CD4-positive, alpha-beta memory T cell (primary cell): ENCODE measurements at regions not wholly inside any gene's neighbourhood (a gene's known extent, or its start where the extent isn't known, plus 50 kb on each side); places are given as distances from the start of the nearest gene placed in this dataset.

Source experiments
- CTCF ChIA-PET: fragments of 350-600 bp; sonication (Branson Sonifier 250); formaldehyde crosslinking; loops from one replicate; lab custom pipeline; 2021; ENCODE audit warnings: inconsistent platforms; ENCODE audit not compliant: partially characterized antibody; lab: Charles Lee
- POLR2A ChIA-PET: fragments of 350-600 bp; sonication (Branson Sonifier 250); formaldehyde crosslinking; loops from one replicate; lab custom pipeline; 2021; ENCODE audit not compliant: partially characterized antibody; lab: Charles Lee
- DNase-seq, 5 donors: peaks; one replicate each; pipeline versions ENCODE4 v3.0.0 to v3.0.0-alpha.2; 2020 to 2022; ENCODE audit warnings: mixed read lengths in 1 of 5
- H3K27ac ChIP-seq: one replicate; pipeline ENCODE4 v1.7.0; 2013; ENCODE audit warnings: low read depth, low read length
- H3K27me3 ChIP-seq: 2 replicates; pipeline ENCODE4 v1.7.0; 2013; ENCODE audit warnings: mild to moderate bottlenecking, low read length, moderate library complexity; ENCODE audit not compliant: insufficient read depth
- H3K36me3 ChIP-seq: 2 replicates; pipeline ENCODE4 v1.7.0; 2013; ENCODE audit warnings: mild to moderate bottlenecking, low read length, moderate library complexity; ENCODE audit not compliant: insufficient read depth
- H3K4me1 ChIP-seq: 2 replicates; pipeline ENCODE4 v1.7.0; 2013; ENCODE audit warnings: mild to moderate bottlenecking, low read length, moderate library complexity; ENCODE audit not compliant: insufficient read depth
- H3K4me3 ChIP-seq, 2 donors: one replicate each; pipeline ENCODE4 v1.7.0; 2013; ENCODE audit warnings: low read length in 2 of 2, mild to moderate bottlenecking in 1 of 2
- H3K9me3 ChIP-seq, 2 donors: one replicate each; pipeline ENCODE4 v1.7.0; 2013; ENCODE audit warnings: low read length in 2 of 2, control low read depth in 1 of 2; ENCODE audit not compliant: control insufficient read depth in 1 of 2
- H3K27ac Mint-ChIP-seq, 7 donors: one replicate each; pipeline ENCODE4 v1.8.0; 2020 to 2021; ENCODE audit warnings: mixed read lengths in 7 of 7, mild to moderate bottlenecking in 6 of 7, inconsistent platforms in 3 of 7, moderate library complexity in 3 of 7
- H3K27me3 Mint-ChIP-seq, 2 donors: one replicate each; pipeline ENCODE4 v1.8.0; 2020 to 2021; ENCODE audit warnings: mixed read lengths in 2 of 2
- H3K36me3 Mint-ChIP-seq, 2 donors: one replicate each; pipeline ENCODE4 v1.8.0; 2020 to 2021; ENCODE audit warnings: mixed read lengths in 2 of 2, inconsistent platforms in 1 of 2, mild to moderate bottlenecking in 1 of 2
- H3K4me1 Mint-ChIP-seq, 4 donors: one replicate each; pipeline ENCODE4 v1.8.0; 2020 to 2021; ENCODE audit warnings: mixed read lengths in 4 of 4, mild to moderate bottlenecking in 1 of 4
- H3K4me3 Mint-ChIP-seq, 8 donors: one replicate each; pipeline ENCODE4 v1.8.0; 2020 to 2021; ENCODE audit warnings: mixed read lengths in 8 of 8, mild to moderate bottlenecking in 7 of 8, moderate library complexity in 6 of 8, inconsistent platforms in 3 of 8
- H3K9me3 Mint-ChIP-seq, 8 donors: one replicate each; pipeline ENCODE4 v1.8.0; 2020 to 2021; ENCODE audit warnings: mixed read lengths in 8 of 8, mild to moderate bottlenecking in 5 of 8, inconsistent platforms in 3 of 8, moderate library complexity in 1 of 8
- intact Hi-C: fragments of 100-400 bp; cut with micrococcal nuclease; formaldehyde crosslinking; loops from one replicate; pipeline ENCODE4 v1.15.1; 2023

DNA sequence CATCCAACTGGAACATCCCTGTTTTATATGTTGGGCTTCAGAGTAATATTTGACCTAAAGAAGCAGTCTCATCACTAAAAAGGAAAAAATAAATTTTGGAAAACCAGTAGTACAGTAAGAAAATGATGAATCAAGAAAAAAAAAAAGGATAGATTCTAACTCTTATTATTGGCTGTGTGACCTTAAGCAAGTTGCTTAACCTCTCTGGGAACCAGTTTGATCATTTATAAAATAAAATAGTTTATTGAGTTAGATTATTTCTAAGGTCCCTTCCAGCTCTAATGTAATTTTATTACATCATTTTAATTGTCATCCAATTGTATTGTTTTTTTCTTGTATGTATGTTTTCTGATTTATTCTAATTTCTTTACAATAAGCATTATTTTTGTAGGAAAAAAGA lies 127.0 kb downstream of the PRELID2 start:
- intact Hi-C loops, result no loop called here
- no peak for DNase-seq
- H3K27ac Mint-ChIP-seq, result no peak overlapping the region
- peaks cover 0 to 6% of the 10 kb centered on the region in 2 donors for H3K27me3 Mint-ChIP-seq
- no peak overlapping the region for H3K4me3 Mint-ChIP-seq
- CTCF ChIA-PET, result no interaction called here
- Histone ChIP-seq H3K4me1 (no peaks in the 10 kb centered on the region), H3K9me3 (no peaks in the 10 kb centered on the region), H3K36me3 (no peaks in the 10 kb centered on the region), H3K27me3 (no peaks in the 10 kb centered on the region), H3K27ac (no peak overlapping the region), H3K4me3 (no peak overlapping the region)
- no peaks in the 10 kb centered on the region for H3K4me1 Mint-ChIP-seq
- no peaks in the 10 kb centered on the region for H3K9me3 Mint-ChIP-seq
- H3K36me3 Mint-ChIP-seq, result no peaks in the 10 kb centered on the region
- POLR2A ChIA-PET, result no interaction called here

DNA sequence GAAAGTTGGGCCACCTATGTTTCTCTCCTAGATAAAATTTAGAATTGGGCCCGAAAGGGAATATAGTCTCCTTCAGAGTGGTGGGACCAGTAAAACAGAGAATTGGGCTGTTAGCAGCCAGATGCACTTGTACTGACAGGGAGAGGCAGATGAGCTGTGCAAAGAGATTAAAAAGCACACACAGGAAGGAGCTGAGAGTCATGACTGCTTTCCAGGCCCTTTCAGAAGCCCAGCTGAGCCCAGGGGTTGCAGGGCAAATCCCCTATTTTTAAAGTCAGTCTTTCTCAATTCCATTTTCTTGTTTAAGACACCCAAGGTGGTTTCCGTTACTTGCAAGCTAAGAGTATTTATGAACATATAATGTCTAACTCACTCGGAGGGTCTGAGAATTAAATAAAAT lies 130.4 kb downstream of the PRELID2 start:
- H3K27me3 Mint-ChIP-seq, result peaks cover 0 to 5% of the 10 kb centered on the region in 2 donors
- ChIA-PET CTCF (no interaction called here), POLR2A (no interaction called here)
- intact Hi-C loops, result no loop called here
- H3K27ac Mint-ChIP-seq, result no peak overlapping the region
- H3K36me3 Mint-ChIP-seq, result no peaks in the 10 kb centered on the region
- H3K4me1 Mint-ChIP-seq, result no peaks in the 10 kb centered on the region
- no peak overlapping the region for H3K27ac ChIP-seq
- no peak overlapping the region for H3K4me3 Mint-ChIP-seq
- H3K4me3 ChIP-seq, result no peak overlapping the region
- no peaks in the 10 kb centered on the region for H3K27me3 ChIP-seq
- H3K9me3 Mint-ChIP-seq, result no peaks in the 10 kb centered on the region
- no peaks in the 10 kb centered on the region for H3K4me1 ChIP-seq
- no peaks in the 10 kb centered on the region for H3K36me3 ChIP-seq
- no peak for DNase-seq
- no peaks in the 10 kb centered on the region for H3K9me3 ChIP-seq

DNA sequence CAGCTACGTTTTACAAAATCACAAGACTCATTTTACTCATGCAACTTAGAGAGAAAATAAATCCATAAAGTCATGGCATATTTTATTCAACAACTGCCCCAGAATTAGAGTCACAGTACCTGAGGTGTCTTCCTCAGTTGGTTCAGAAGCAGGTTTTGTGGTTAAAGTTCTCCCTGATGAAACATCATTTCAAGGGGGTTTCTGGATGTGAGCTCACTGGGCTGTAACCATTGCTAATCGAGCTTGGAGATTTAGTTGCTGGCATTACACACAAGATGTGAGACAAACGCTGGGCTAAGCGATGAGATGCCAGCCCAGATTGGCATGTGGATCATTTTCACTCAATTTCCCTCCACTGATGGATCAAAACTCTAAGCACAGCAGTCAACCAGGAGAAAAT lies 131.3 kb downstream of the PRELID2 start:
- Histone ChIP-seq H3K27me3 (no peaks in the 10 kb centered on the region), H3K27ac (no peak overlapping the region), H3K9me3 (no peaks in the 10 kb centered on the region), H3K36me3 (no peaks in the 10 kb centered on the region), H3K4me3 (no peak overlapping the region), H3K4me1 (no peaks in the 10 kb centered on the region)
- intact Hi-C loops, result no loop called here
- H3K4me3 Mint-ChIP-seq, result no peak overlapping the region
- H3K27ac Mint-ChIP-seq, result no peak overlapping the region
- no peaks in the 10 kb centered on the region for H3K4me1 Mint-ChIP-seq
- H3K27me3 Mint-ChIP-seq, result peaks cover 0 to 5% of the 10 kb centered on the region in 2 donors
- CTCF ChIA-PET, result no interaction called here
- DNase-seq, result no peak
- no peaks in the 10 kb centered on the region for H3K9me3 Mint-ChIP-seq
- POLR2A ChIA-PET, result no interaction called here
- no peaks in the 10 kb centered on the region for H3K36me3 Mint-ChIP-seq

DNA sequence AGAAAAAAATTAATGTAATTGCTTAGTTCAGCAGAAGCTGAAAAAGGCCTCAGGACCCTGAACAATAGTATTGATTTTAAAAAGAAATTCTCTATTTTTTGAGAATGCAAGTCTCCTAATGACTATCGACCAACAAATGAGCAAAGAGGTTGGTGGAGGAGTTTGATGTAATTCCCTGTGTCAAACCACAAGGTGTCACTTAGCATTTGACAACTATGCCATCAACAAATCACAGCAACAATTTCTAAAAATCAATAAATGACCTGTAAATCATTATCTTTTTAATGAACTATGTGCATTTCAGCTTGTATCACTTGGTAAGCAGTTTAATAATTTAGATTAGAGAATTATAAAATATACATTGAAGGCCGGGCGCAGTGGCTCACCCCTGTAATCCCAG lies 133.7 kb downstream of the PRELID2 start:
- Mint-ChIP-seq H3K36me3 (no peaks in the 10 kb centered on the region), H3K27me3 (peaks cover 0 to 5% of the 10 kb centered on the region in 2 donors), H3K4me1 (no peaks in the 10 kb centered on the region), H3K9me3 (peaks cover 0 to 1% (median 0%) of the 10 kb centered on the region in 8 donors), H3K4me3 (no peak overlapping the region), H3K27ac (no peak overlapping the region)
- no peak overlapping the region for H3K27ac ChIP-seq
- DNase-seq, result no peak
- intact Hi-C loops, result no loop called here
- H3K4me3 ChIP-seq, result no peak overlapping the region
- no peaks in the 10 kb centered on the region for H3K27me3 ChIP-seq
- H3K9me3 ChIP-seq, result no peaks in the 10 kb centered on the region
- H3K4me1 ChIP-seq, result no peaks in the 10 kb centered on the region
- POLR2A ChIA-PET, result no interaction called here
- H3K36me3 ChIP-seq, result no peaks in the 10 kb centered on the region
- CTCF ChIA-PET, result no interaction called here

DNA sequence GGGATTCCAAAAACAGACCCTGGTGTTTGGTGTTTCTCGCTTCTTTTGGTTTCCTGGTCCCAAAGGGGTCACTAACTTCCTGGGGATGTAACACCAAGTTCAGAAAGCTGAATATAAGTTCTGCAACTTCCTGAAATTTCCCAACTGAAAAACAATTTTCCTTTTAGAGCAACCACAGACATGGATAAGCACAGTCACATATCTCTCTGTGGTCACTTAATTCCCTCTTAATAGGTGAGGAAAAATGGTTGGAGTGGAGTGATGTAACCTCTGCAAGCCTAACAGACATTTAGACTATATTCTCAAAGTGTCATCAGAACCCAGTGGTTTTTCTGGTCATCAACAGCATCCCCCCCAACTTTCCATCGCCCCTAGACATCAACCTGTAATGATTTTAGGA lies 135.3 kb downstream of the PRELID2 start:
- peaks cover 0 to 5% of the 10 kb centered on the region in 2 donors for H3K27me3 Mint-ChIP-seq
- Histone ChIP-seq H3K27ac (no peak overlapping the region), H3K27me3 (no peaks in the 10 kb centered on the region), H3K4me3 (no peak overlapping the region), H3K4me1 (no peaks in the 10 kb centered on the region), H3K36me3 (no peaks in the 10 kb centered on the region), H3K9me3 (no peaks in the 10 kb centered on the region)
- no peak for DNase-seq
- peaks cover 0 to 1% (median 0%) of the 10 kb centered on the region in 8 donors for H3K9me3 Mint-ChIP-seq
- H3K4me1 Mint-ChIP-seq, result no peaks in the 10 kb centered on the region
- no peak overlapping the region for H3K27ac Mint-ChIP-seq
- POLR2A ChIA-PET, result no interaction called here
- no peaks in the 10 kb centered on the region for H3K36me3 Mint-ChIP-seq
- no peak overlapping the region for H3K4me3 Mint-ChIP-seq
- CTCF ChIA-PET, result no interaction called here
- intact Hi-C loops, result loop anchor here (5.0 kb wide), 1 partner anchor 127 kb away; no protein-coding TSS in a partner anchor

DNA sequence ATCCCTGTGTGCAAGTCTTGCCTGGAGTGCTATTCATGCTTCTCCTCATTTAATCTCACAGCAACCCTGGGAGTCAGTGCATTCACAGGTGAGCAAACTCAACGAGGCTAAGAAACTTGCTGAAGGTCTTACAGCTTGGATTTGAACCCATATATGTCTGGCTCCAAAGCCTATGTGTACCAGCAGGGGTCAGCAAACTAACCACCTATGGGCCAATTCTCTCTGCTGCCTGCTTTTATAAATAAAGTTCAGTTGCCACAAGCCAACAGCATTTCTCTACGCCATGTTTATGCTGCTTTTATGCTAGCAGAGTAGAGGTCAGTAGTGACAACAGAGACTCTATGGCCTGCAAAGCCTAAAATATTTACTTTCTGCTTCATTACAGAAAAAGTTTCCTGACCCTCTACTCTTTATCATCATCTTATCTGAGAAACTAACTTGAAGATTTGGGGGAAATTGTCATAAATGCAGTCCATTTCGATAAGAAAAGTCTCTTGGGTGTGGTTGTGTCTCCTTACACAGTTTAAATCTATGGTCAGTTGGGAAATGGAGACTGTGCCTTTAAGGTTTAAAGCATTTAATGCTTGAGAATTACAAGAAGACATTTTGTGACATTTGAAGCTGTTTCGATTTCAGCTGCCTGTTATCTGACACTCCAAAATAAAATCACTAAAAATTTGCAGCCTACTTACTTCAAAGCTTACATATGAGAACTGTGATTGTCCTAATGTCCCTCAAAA lies 137.7 kb downstream of the PRELID2 start:
- Mint-ChIP-seq H3K4me3 (no peak overlapping the region), H3K36me3 (no peaks in the 10 kb centered on the region), H3K9me3 (peaks cover 0 to 1% (median 0%) of the 10 kb centered on the region in 8 donors), H3K27me3 (no peaks in the 10 kb centered on the region), H3K4me1 (no peaks in the 10 kb centered on the region), H3K27ac (no peak overlapping the region)
- H3K4me1 ChIP-seq, result no peaks in the 10 kb centered on the region
- intact Hi-C loops, result loop anchor here (5.0 kb wide), 1 partner anchor 130 kb away; no protein-coding TSS in a partner anchor
- H3K27ac ChIP-seq, result no peak overlapping the region
- POLR2A ChIA-PET, result no interaction called here
- CTCF ChIA-PET, result interaction anchor here (1.1 kb wide), 2 partner anchors 127 to 135 kb away, joined by 3 to 5 read pairs; no protein-coding TSS in a partner anchor
- no peaks in the 10 kb centered on the region for H3K9me3 ChIP-seq
- H3K27me3 ChIP-seq, result no peaks in the 10 kb centered on the region
- no peaks in the 10 kb centered on the region for H3K36me3 ChIP-seq
- DNase-seq, result no peak
- no peak overlapping the region for H3K4me3 ChIP-seq

DNA sequence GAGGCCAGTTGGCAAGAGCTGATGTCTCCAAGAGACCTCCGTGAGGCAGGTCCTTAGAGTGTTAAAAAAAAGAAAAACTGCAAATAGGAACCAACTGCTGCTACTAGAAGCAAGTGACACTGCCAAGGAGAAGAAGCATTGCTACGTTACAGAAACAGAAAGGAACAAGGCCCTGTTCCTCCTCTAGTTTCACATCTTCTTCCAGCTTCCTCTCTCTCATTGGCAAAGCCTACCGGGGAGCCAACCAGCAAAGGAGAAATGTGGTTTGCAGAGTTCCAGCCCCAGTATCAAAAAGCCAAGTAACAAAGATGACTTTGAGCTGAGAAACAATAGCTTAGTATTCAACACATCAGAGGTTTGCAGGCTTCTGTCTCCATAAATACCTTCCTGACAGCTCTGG lies 145.9 kb downstream of the PRELID2 start:
- H3K9me3 ChIP-seq, result no peaks in the 10 kb centered on the region
- H3K4me3 ChIP-seq, result no peak overlapping the region
- DNase-seq, result no peak
- POLR2A ChIA-PET, result no interaction called here
- no peaks in the 10 kb centered on the region for H3K36me3 ChIP-seq
- no peaks in the 10 kb centered on the region for H3K4me1 ChIP-seq
- Mint-ChIP-seq H3K4me1 (no peaks in the 10 kb centered on the region), H3K9me3 (peaks cover 0 to 3% (median 0%) of the 10 kb centered on the region in 8 donors), H3K36me3 (no peaks in the 10 kb centered on the region), H3K27me3 (no peaks in the 10 kb centered on the region), H3K4me3 (no peak overlapping the region), H3K27ac (no peak overlapping the region)
- CTCF ChIA-PET, result no interaction called here
- H3K27ac ChIP-seq, result no peak overlapping the region
- H3K27me3 ChIP-seq, result no peaks in the 10 kb centered on the region
- intact Hi-C loops, result no loop called here
